Skeletal muscle tissue (tissue), 3 donors: ENCODE measurements at regions not wholly inside any gene's neighbourhood (a gene's known extent, or its start where the extent isn't known, plus 50 kb on each side); places are given as distances from the start of the nearest gene placed in this dataset.

Experiments
- H3K27ac ChIP-seq: one replicate; pipeline ENCODE4 v1.7.0; 2013; ENCODE audit warnings: mild to moderate bottlenecking, low read depth, low read length, inconsistent platforms
- H3K27me3 ChIP-seq, 3 donors: one replicate each; pipeline ENCODE4 v1.7.0; 2013; ENCODE audit warnings: low read length in 3 of 3; ENCODE audit not compliant: control insufficient read depth in 3 of 3, insufficient read depth in 3 of 3
- H3K36me3 ChIP-seq, 3 donors: one replicate each; pipeline ENCODE4 v1.7.0; 2013; ENCODE audit warnings: low read length in 3 of 3; ENCODE audit not compliant: control insufficient read depth in 3 of 3, insufficient read depth in 3 of 3
- H3K4me1 ChIP-seq, 3 donors: one replicate each; pipeline ENCODE4 v1.7.0; 2013; ENCODE audit warnings: low read length in 3 of 3, mild to moderate bottlenecking in 3 of 3; ENCODE audit not compliant: control insufficient read depth in 3 of 3, insufficient read depth in 3 of 3
- H3K4me3 ChIP-seq, 3 donors: one replicate each; pipeline ENCODE4 v1.7.0; 2013; ENCODE audit warnings: low read length in 3 of 3
- H3K9ac ChIP-seq, 3 donors: one replicate each; pipeline ENCODE4 v1.7.0; 2013; ENCODE audit warnings: low read length in 3 of 3, mild to moderate bottlenecking in 3 of 3, moderate library complexity in 2 of 3, low read depth in 1 of 3
- H3K9me3 ChIP-seq, 3 donors: one replicate each; pipeline ENCODE4 v1.7.0; 2013; ENCODE audit warnings: low read length in 3 of 3; ENCODE audit not compliant: control insufficient read depth in 3 of 3
- donor health status: Osteomylitis.

GRCh38 chr12:89289720-89290119 lies 62.6 kb downstream of the DUSP6 start:
- H3K9me3 ChIP-seq = no peaks in the 10 kb centered on the region
- no peak overlapping the region for H3K27ac ChIP-seq
- no peaks in the 10 kb centered on the region for H3K27me3 ChIP-seq
- no peak overlapping the region for H3K4me3 ChIP-seq
- H3K9ac ChIP-seq = no peak overlapping the region
- no peaks in the 10 kb centered on the region for H3K4me1 ChIP-seq
- H3K36me3 ChIP-seq = no peaks in the 10 kb centered on the region

- no peak overlapping the region for H3K27ac ChIP-seq
- no peaks in the 10 kb centered on the region for H3K27me3 ChIP-seq
- no peaks in the 10 kb centered on the region for H3K9me3 ChIP-seq
- no peak overlapping the region for H3K9ac ChIP-seq
- H3K4me3 ChIP-seq = no peak overlapping the region
- no peaks in the 10 kb centered on the region for H3K4me1 ChIP-seq
- no peaks in the 10 kb centered on the region for H3K36me3 ChIP-seq
Observed at GRCh38 chr12:89288959-89289358, 63.3 kb downstream of the DUSP6 start.

- Histone ChIP-seq H3K27me3 (no peaks in the 10 kb centered on the region), H3K9ac (no peak overlapping the region), H3K4me1 (no peaks in the 10 kb centered on the region), H3K36me3 (no peaks in the 10 kb centered on the region), H3K4me3 (no peak overlapping the region), H3K9me3 (no peaks in the 10 kb centered on the region), H3K27ac (no peak overlapping the region)
Observed at GRCh38 chr12:89286501-89286900, 65.8 kb downstream of the DUSP6 start.

GRCh38 chr12:89281539-89281867 lies 70.8 kb downstream of the DUSP6 start:
- peaks cover 0 to 4% (median 0%) of the 10 kb centered on the region in 3 donors for H3K4me1 ChIP-seq
- H3K36me3 ChIP-seq = no peaks in the 10 kb centered on the region
- H3K9me3 ChIP-seq = no peaks in the 10 kb centered on the region
- H3K27me3 ChIP-seq = no peaks in the 10 kb centered on the region
- H3K27ac ChIP-seq = peak overlapping the region; percentile 51
- H3K9ac ChIP-seq = no peak overlapping the region
- H3K4me3 ChIP-seq = no peak overlapping the region

- H3K9me3 ChIP-seq = no peaks in the 10 kb centered on the region
- peak overlapping the region; percentile 51 for H3K27ac ChIP-seq
- no peak overlapping the region for H3K9ac ChIP-seq
- H3K4me1 ChIP-seq = peaks cover 0 to 4% (median 0%) of the 10 kb centered on the region in 3 donors
- H3K27me3 ChIP-seq = no peaks in the 10 kb centered on the region
- H3K4me3 ChIP-seq = no peak overlapping the region
- no peaks in the 10 kb centered on the region for H3K36me3 ChIP-seq
Observed at GRCh38 chr12:89280833-89281538, 71.3 kb downstream of the DUSP6 start.

GRCh38 chr12:89279499-89279898 lies 72.8 kb downstream of the DUSP6 start:
- H3K4me1 ChIP-seq = peaks cover 0 to 4% (median 0%) of the 10 kb centered on the region in 3 donors
- no peak overlapping the region for H3K4me3 ChIP-seq
- H3K27ac ChIP-seq = no peak overlapping the region
- no peak overlapping the region for H3K9ac ChIP-seq
- H3K9me3 ChIP-seq = no peaks in the 10 kb centered on the region
- no peaks in the 10 kb centered on the region for H3K36me3 ChIP-seq
- H3K27me3 ChIP-seq = no peaks in the 10 kb centered on the region

- Histone ChIP-seq H3K4me3 (no peak overlapping the region), H3K27me3 (no peaks in the 10 kb centered on the region), H3K9me3 (no peaks in the 10 kb centered on the region), H3K9ac (no peak overlapping the region), H3K36me3 (no peaks in the 10 kb centered on the region), H3K4me1 (peaks cover 0 to 4% (median 0%) of the 10 kb centered on the region in 3 donors), H3K27ac (no peak overlapping the region)
Observed at GRCh38 chr12:89278862-89279261, 73.4 kb downstream of the DUSP6 start.

- no peak overlapping the region for H3K9ac ChIP-seq
- no peak overlapping the region for H3K27ac ChIP-seq
Observed at GRCh38 chr12:89278169-89278568, 74.1 kb downstream of the DUSP6 start.

GRCh38 chr12:89276860-89277259 lies 75.4 kb downstream of the DUSP6 start:
- H3K36me3 ChIP-seq = no peaks in the 10 kb centered on the region
- H3K9me3 ChIP-seq = no peaks in the 10 kb centered on the region
- no peak overlapping the region for H3K9ac ChIP-seq

More at GRCh38 chr12:89278169-89278568, 74.1 kb downstream of the DUSP6 start:
- H3K36me3 ChIP-seq = no peaks in the 10 kb centered on the region
- H3K27me3 ChIP-seq = no peaks in the 10 kb centered on the region
- H3K4me3 ChIP-seq = no peak overlapping the region
- H3K9me3 ChIP-seq = no peaks in the 10 kb centered on the region
- H3K4me1 ChIP-seq = peaks cover 0 to 4% (median 0%) of the 10 kb centered on the region in 3 donors

GRCh38 chr12:89273525-89273924 lies 78.8 kb downstream of the DUSP6 start:
- no peaks in the 10 kb centered on the region for H3K36me3 ChIP-seq
- no peak overlapping the region for H3K9ac ChIP-seq
- no peaks in the 10 kb centered on the region for H3K4me1 ChIP-seq
- no peak overlapping the region for H3K4me3 ChIP-seq
- no peak overlapping the region for H3K27ac ChIP-seq
- no peaks in the 10 kb centered on the region for H3K27me3 ChIP-seq
- H3K9me3 ChIP-seq = no peaks in the 10 kb centered on the region

More at GRCh38 chr12:89276860-89277259, 75.4 kb downstream of the DUSP6 start:
- Histone ChIP-seq H3K27ac (no peak overlapping the region), H3K4me3 (no peak overlapping the region), H3K27me3 (no peaks in the 10 kb centered on the region), H3K4me1 (peaks cover 0 to 4% (median 0%) of the 10 kb centered on the region in 3 donors)
